Loucy (cell line): ENCODE measurements at regions not wholly inside any gene's neighbourhood (a gene's known extent, or its start where the extent isn't known, plus 50 kb on each side); places are given as distances from the start of the nearest gene placed in this dataset.

Experiments used
- CTCF ChIP-seq: fragments of 200-600 bp; sonication (generic); conservative IDR thresholded peaks from 2 replicates; pipeline ENCODE4 v1.5.1; 2014; ENCODE audit warnings: mild to moderate bottlenecking, antibody characterized with exemption, low read length
- EZH2phosphoT487 ChIP-seq: fragments of 200-600 bp; IDR thresholded peaks from 2 replicates; pipeline ENCODE4 v1.6.1; 2018; ENCODE audit warnings: antibody characterized with exemption, mild to moderate bottlenecking, moderate library complexity, borderline replicate concordance

GRCh38 chr1:191687721-191688120, 470.5 kb upstream of the RGS18 start:
- TF ChIP-seq CTCF (no peak), EZH2phosphoT487 (no peak)
